Lower lobe of right lung (tissue), 2 donors: ENCODE measurements at regions not wholly inside any gene's neighbourhood (a gene's known extent, or its start where the extent isn't known, plus 50 kb on each side); places are given as distances from the start of the nearest gene placed in this dataset.
"Not testable (repeated sequence)": the region's sequence is repeated elsewhere in the genome, so short reads cannot be mapped to it uniquely, and the experiment has no call there.

ENCODE experiments used
- ATAC-seq, 2 donors: fragments of 200-7000 bp; cut with Tn5 transposase; one replicate each; pipeline ENCODE4 v1.9.1; 2020 to 2022; ENCODE audit warnings: mild to moderate bottlenecking in 2 of 2, moderate library complexity in 2 of 2
- DNase-seq: peaks from one replicate; pipeline ENCODE4 v3.0.0-alpha.2; 2020
- H3K27ac ChIP-seq: fragments of 200-600 bp; one replicate; pipeline ENCODE4 v1.8.0; 2022
- H3K27me3 ChIP-seq: fragments of 200-600 bp; one replicate; pipeline ENCODE4 v1.8.0; 2022; ENCODE audit warnings: low read depth
- H3K36me3 ChIP-seq: fragments of 200-600 bp; one replicate; pipeline ENCODE4 v1.8.0; 2022; ENCODE audit warnings: mild to moderate bottlenecking
- H3K4me1 ChIP-seq: fragments of 200-600 bp; one replicate; pipeline ENCODE4 v1.8.0; 2022
- H3K4me3 ChIP-seq: fragments of 200-600 bp; one replicate; pipeline ENCODE4 v1.8.0; 2022; ENCODE audit warnings: mild to moderate bottlenecking
- H3K9me3 ChIP-seq: fragments of 200-600 bp; one replicate; pipeline ENCODE4 v1.8.0; 2022
- intact Hi-C: fragments of 100-400 bp; cut with DNase I; formaldehyde crosslinking; loops from one replicate; pipeline ENCODE4 v1.11.0; 2022
- TF ChIP-seq, protein P1 (sequence below): fragments of 200-600 bp; IDR thresholded peaks from one replicate; pipeline ENCODE4 v1.8.0; 2022; ENCODE audit warnings: antibody characterized with exemption, mild to moderate bottlenecking
- donor health status: DM: no; HTN: yes; CAD: no; lungs with severe emphysema.

DNA sequence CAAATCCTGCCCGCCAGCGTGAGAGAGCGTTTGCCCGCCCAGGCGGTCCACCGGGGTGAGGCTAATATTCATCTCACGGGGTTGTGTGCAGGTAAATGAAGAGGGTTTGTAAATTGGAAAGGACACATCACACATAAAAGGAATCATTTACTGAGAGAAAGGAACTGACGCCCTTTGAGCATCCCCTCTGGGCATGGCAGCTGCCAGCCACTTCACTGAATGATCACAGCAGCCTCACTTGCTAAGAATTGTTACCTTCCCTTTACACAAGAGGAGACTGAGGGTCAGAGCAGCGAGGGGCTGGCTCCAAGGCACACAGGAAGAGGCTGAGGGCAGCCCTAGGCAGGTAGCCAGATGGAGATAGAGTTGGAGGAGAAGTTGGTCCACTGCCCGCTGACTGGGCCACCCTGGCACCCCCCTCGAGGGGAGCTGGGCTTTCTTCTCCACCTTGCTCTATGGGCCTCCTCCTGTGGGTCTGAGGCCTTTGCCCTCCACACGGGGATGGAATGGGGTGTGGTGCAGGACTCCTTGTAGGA, 96.0 kb downstream of the FOXD2 start:
- peak overlapping the region; percentile 55 for H3K4me3 ChIP-seq
- TF ChIP-seq, protein P1, sequence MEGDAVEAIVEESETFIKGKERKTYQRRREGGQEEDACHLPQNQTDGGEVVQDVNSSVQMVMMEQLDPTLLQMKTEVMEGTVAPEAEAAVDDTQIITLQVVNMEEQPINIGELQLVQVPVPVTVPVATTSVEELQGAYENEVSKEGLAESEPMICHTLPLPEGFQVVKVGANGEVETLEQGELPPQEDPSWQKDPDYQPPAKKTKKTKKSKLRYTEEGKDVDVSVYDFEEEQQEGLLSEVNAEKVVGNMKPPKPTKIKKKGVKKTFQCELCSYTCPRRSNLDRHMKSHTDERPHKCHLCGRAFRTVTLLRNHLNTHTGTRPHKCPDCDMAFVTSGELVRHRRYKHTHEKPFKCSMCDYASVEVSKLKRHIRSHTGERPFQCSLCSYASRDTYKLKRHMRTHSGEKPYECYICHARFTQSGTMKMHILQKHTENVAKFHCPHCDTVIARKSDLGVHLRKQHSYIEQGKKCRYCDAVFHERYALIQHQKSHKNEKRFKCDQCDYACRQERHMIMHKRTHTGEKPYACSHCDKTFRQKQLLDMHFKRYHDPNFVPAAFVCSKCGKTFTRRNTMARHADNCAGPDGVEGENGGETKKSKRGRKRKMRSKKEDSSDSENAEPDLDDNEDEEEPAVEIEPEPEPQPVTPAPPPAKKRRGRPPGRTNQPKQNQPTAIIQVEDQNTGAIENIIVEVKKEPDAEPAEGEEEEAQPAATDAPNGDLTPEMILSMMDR: no peak
- no peaks in the 10 kb centered on the region for H3K36me3 ChIP-seq
- H3K27me3 ChIP-seq: peaks cover 10% of the 10 kb centered on the region
- intact Hi-C loops: loop anchor here (10.0 kb wide), 1 partner anchor 181 kb away; no protein-coding TSS in a partner anchor
- peaks cover 13% of the 10 kb centered on the region for H3K9me3 ChIP-seq
- ATAC-seq (peak in 1 of 2 donors; percentile 6), DNase-seq (no peak)
- no peak overlapping the region for H3K27ac ChIP-seq
- H3K4me1 ChIP-seq: peaks cover 22% of the 10 kb centered on the region

DNA sequence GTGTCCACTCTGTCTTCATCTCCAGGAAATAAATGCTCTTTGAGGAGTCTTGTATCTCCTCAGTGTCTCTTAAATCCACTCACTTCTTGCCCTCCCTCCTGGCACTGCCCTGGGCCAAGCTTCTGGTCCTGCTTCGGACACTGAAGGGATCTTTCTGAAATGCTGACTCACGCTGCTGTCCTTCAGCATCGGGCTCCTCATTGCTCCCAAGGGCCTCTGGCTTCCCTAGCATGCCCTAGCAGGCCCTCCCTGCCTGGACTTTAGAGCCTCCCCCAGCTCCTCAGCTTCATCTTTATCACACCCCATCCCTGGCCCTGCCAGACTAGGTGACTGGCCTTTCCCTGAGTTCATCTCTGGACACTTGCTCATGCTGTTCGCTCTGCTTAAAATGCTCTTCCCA, 96.6 kb downstream of the FOXD2 start:
- intact Hi-C loops: loop anchor here (10.0 kb wide), 1 partner anchor 180 kb away; no protein-coding TSS in a partner anchor
- peaks cover 10% of the 10 kb centered on the region for H3K27me3 ChIP-seq
- DNase-seq (no peak), ATAC-seq (no peak)
- peaks cover 22% of the 10 kb centered on the region for H3K4me1 ChIP-seq
- no peak overlapping the region for H3K4me3 ChIP-seq
- H3K36me3 ChIP-seq: no peaks in the 10 kb centered on the region
- H3K27ac ChIP-seq: no peak overlapping the region
- TF ChIP-seq, protein P1: no peak
- H3K9me3 ChIP-seq: peaks cover 7% of the 10 kb centered on the region

DNA sequence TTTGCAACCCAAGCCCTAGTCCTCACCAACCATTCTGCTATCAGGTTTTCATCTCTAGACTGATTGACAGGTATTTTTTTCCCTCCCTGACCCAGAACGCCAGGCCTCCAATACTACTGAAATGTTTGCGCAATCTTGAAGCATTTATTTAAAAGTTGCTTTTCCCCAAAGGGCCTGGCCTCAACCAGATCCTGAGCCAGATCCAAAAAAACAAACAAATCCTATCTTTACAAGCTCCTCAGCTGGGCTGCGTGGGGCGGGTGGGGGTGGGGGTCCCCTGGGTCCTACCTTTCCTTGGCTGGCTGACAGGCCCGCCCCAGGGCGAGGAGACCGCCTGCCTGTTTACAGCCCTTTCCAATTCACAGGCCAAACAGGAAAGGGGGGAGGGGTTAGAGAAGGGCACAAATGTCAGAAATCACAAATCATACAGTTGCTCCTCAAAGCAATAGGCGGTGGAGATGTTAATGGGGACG, 98.8 kb downstream of the FOXD2 start:
- no peak for DNase-seq
- Histone ChIP-seq H3K4me1 (peaks cover 22% of the 10 kb centered on the region), H3K9me3 (no peaks in the 10 kb centered on the region), H3K4me3 (no peak overlapping the region), H3K27ac (no peak overlapping the region), H3K36me3 (no peaks in the 10 kb centered on the region), H3K27me3 (peaks cover 10% of the 10 kb centered on the region)
- intact Hi-C loops: loop anchor here (10.0 kb wide), 1 partner anchor 178 kb away; no protein-coding TSS in a partner anchor
- TF ChIP-seq, protein P1: no peak
- peak in 1 of 2 donors; percentile 34 for ATAC-seq

DNA sequence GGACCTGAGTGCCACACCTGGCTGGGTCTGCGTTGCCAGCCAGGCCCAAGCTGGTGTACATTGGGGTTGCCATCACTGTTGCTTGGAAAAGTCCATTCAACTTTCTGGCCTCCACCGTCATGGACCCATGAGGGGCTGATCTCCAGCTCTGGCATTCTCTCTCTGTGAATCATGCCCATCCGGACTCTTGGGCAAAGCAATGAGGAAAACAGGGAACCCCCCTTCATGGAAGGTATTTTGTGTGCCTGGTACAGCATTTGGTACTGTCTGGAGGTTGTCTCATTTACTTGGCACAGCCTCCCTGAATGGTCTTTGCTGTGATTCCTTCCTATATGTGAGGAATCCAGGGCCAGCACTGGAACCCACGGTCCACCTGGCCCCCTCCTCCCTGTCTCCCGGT, 99.4 kb downstream of the FOXD2 start:
- intact Hi-C loops: loop anchor here (10.0 kb wide), 1 partner anchor 178 kb away; no protein-coding TSS in a partner anchor
- TF ChIP-seq, protein P1: no peak
- H3K36me3 ChIP-seq: no peaks in the 10 kb centered on the region
- peaks cover 22% of the 10 kb centered on the region for H3K4me1 ChIP-seq
- H3K27ac ChIP-seq: no peak overlapping the region
- DNase-seq: no peak
- H3K4me3 ChIP-seq: no peak overlapping the region
- no peaks in the 10 kb centered on the region for H3K9me3 ChIP-seq
- H3K27me3 ChIP-seq: peaks cover 10% of the 10 kb centered on the region
- no peak for ATAC-seq

DNA sequence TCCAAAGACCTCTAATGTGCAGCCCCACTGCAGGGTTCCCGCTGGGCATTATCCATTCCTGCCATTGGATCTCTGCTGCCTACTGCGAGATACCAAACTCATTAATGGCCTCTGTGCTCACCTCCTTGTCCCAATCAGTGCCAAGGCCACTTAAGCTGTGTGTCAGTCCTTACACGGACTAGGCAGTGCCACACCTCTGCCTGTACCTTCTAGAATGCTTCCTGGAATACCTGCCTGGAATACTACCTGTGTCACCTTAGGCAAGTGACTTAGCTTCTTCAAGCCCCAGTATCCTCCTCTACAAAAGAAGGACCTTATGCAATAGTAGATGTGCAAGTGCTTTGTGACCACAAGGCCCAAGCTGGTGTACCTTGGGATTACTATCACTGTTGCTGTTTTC, 100.1 kb downstream of the FOXD2 start:
- Histone ChIP-seq H3K4me3 (no peak overlapping the region), H3K27ac (no peak overlapping the region), H3K9me3 (no peaks in the 10 kb centered on the region), H3K36me3 (no peaks in the 10 kb centered on the region), H3K4me1 (peaks cover 20% of the 10 kb centered on the region), H3K27me3 (peaks cover 7% of the 10 kb centered on the region)
- peak; percentile 15 to 22 for ATAC-seq
- TF ChIP-seq, protein P1: no peak
- intact Hi-C loops: loop anchor here (10.0 kb wide), 1 partner anchor 177 kb away; no protein-coding TSS in a partner anchor
- no peak for DNase-seq

DNA sequence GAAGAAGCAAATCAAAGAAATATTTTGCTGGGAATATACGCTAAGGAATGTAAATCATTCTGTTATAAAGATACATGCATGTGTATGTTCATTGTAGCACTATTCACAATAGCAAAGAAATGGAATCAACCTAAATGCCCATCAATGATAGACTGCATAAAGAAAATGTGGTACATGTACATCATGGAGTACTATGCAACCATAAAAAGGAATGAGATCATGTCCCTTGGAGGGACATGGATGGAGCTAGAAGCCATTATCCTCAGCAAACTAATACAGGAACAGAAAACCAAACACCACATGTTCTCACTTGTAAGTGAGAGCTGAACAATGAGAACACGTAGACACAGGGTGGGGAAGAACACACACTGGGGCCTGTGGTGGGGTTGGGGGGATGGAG, 100.7 kb downstream of the FOXD2 start:
- intact Hi-C loops: loop anchor here (10.0 kb wide), 1 partner anchor 176 kb away; no protein-coding TSS in a partner anchor
- ATAC-seq, H3K27ac ChIP-seq: not testable (repeated sequence)

DNA sequence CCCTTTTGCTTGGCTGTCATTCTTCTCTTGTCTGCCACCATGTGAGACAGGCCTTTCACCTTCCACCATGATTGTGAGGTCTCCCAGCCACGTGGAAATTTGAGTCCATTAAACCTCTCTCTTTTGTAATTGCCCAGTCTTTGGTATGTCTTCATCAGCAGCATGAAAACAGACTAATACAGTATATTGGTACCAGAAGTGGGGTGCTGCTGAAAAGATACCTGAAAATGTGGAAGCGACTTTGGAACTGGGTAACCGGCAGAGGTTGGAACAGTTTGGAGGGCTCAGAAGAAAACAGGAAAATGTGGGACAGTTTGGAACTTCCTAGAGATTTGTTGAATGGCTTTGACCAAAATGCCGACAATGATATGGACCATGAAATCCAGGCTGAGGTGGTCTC, 103.9 kb downstream of the FOXD2 start:
- intact Hi-C loops, H3K9me3 ChIP-seq, DNase-seq, H3K36me3 ChIP-seq, H3K4me1 ChIP-seq, H3K27ac ChIP-seq, ATAC-seq, H3K27me3 ChIP-seq, H3K4me3 ChIP-seq: not testable (repeated sequence)

More for the DNA sequence above, 100.7 kb downstream of the FOXD2 start:
- peaks cover 18% of the 10 kb centered on the region for H3K4me1 ChIP-seq
- not testable (repeated sequence) for H3K36me3 ChIP-seq, DNase-seq, H3K4me3 ChIP-seq, H3K27me3 ChIP-seq, H3K9me3 ChIP-seq

DNA sequence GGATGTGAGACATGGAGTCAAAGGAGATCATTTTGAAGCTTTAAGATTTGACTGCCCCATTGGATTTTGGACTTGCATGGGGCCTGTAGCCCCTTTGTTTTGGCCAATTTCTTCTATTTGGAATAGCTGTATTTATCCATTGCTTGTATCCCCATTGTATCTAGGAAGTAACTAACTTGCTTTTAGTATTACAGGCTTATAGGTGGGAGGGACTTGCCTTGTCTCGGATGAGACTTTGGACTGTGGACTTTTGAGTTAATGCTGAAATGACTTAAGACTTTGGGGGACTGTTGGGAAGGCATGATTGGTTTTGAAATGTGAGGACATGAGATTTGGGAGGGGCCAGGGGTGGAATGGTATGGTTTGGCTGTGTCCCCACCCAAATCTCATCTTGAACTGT, 105.2 kb downstream of the FOXD2 start:
- H3K27ac ChIP-seq, ATAC-seq, intact Hi-C loops, H3K27me3 ChIP-seq, H3K9me3 ChIP-seq, H3K4me3 ChIP-seq, H3K4me1 ChIP-seq, H3K36me3 ChIP-seq, DNase-seq: not testable (repeated sequence)
